Ovary (tissue), 7 donors: ENCODE measurements at regions not wholly inside any gene's neighbourhood (a gene's known extent, or its start where the extent isn't known, plus 50 kb on each side); places are given as distances from the start of the nearest gene placed in this dataset.

Source experiments
- DNase-seq, 5 donors: peaks; one replicate each; pipeline ENCODE4 v3.0.0-alpha.2; 2019 to 2020
- H3K27ac ChIP-seq, 2 donors: fragments of 200-600 bp; one replicate each; pipeline versions ENCODE4 v1.5.1 to v1.8.0; 2019 to 2022
- H3K27me3 ChIP-seq: fragments of 200-600 bp; one replicate; pipeline ENCODE4 v1.8.0; 2022
- H3K36me3 ChIP-seq: fragments of 200-600 bp; sonication (generic); one replicate; pipeline ENCODE4 v1.5.1; 2019
- H3K4me1 ChIP-seq: one replicate; pipeline ENCODE4 v1.8.1; 2013; ENCODE audit warnings: mild to moderate bottlenecking, moderate library complexity; ENCODE audit not compliant: insufficient read depth
- H3K4me3 ChIP-seq: fragments of 200-600 bp; sonication (generic); one replicate; pipeline ENCODE4 v1.5.1; 2017
- H3K9me3 ChIP-seq, 2 donors: fragments of 200-600 bp in 1 of 2; sonication (generic) in 1 of 2; one replicate each; pipeline versions ENCODE4 v1.5.1 to v1.8.1; 2013 to 2019; ENCODE audit warnings: mild to moderate bottlenecking in 1 of 2, moderate library complexity in 1 of 2
- EP300 ChIP-seq: sonication (generic); formaldehyde crosslinking; IDR thresholded peaks from one replicate; pipeline ENCODE4 v1.6.1; 2017; ENCODE audit warnings: antibody characterized with exemption
- POLR2A ChIP-seq: fragments of 450-650 bp; IDR thresholded peaks from one replicate; pipeline ENCODE4 v1.6.1; 2017; ENCODE audit warnings: antibody characterized with exemption, mild to moderate bottlenecking, moderate library complexity
- WGBS, 3 donors: extraction: QIAGEN DNeasy Blood & Tissue Kit in 1 of 3; methylation state at CpG; one replicate each; pipeline versions ENCODE4 v1.1.5 to v1.1.7; 2013 to 2017; 5-methylcytosine and 5-hydroxymethylcytosine counted together
- intact Hi-C, 4 donors: fragments of 100-400 bp; cut with DNase I; formaldehyde crosslinking; loops; one replicate each; pipeline versions ENCODE4 v1.11.0 to v1.15.1; 2022 to 2023
- TF ChIP-seq, protein P1 (sequence below), 3 donors: fragments of 450-650 bp in 2 of 3; fragments of 200-600 bp in 1 of 3; IDR thresholded peaks; one replicate each; pipeline versions ENCODE4 v1.5.1 to v1.8.0; 2016 to 2022; ENCODE audit warnings: antibody characterized with exemption in 3 of 3, mild to moderate bottlenecking in 1 of 3
- donor health status: DM: no; HTN: no; CAD: no; lungs with moderate emphysema.
- donor health status: DM: no; HTN: no; CAD: no.
- donor health status: Bipolar disorder and iron deficiency.
- donor health status: DM: no; HTN: no; CAD: no.
- donor health status: DM: yes; HTN: yes; CAD: no.

DNA sequence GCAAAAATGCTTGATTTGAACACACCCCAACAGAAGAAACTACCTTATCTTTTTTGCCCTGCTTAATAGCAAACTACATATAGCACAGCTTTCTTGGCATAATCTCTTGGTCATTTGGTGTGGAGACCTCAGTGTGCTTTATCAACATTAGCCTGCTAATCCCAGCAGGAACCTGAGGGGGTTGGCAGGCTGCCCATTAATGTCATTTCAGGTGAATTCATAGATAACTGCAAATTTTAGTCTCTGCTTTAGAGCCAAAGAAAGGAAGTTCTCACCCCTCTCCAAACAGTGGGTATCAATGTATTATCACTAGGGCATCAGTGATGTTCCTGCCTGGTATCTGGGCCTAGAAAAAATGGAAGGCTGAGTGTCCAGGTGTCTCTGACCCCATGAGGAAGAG is 489.0 kb downstream of the NTRK2 start:
- no peak for DNase-seq
- Histone ChIP-seq H3K27ac (no peak overlapping the region), H3K27me3 (no peaks in the 10 kb centered on the region), H3K4me3 (no peak overlapping the region), H3K4me1 (no peaks in the 10 kb centered on the region), H3K9me3 (no peaks in the 10 kb centered on the region), H3K36me3 (no peaks in the 10 kb centered on the region)
- no peak for TF ChIP-seq POLR2A
- TF ChIP-seq EP300: no peak
- TF ChIP-seq, protein P1, sequence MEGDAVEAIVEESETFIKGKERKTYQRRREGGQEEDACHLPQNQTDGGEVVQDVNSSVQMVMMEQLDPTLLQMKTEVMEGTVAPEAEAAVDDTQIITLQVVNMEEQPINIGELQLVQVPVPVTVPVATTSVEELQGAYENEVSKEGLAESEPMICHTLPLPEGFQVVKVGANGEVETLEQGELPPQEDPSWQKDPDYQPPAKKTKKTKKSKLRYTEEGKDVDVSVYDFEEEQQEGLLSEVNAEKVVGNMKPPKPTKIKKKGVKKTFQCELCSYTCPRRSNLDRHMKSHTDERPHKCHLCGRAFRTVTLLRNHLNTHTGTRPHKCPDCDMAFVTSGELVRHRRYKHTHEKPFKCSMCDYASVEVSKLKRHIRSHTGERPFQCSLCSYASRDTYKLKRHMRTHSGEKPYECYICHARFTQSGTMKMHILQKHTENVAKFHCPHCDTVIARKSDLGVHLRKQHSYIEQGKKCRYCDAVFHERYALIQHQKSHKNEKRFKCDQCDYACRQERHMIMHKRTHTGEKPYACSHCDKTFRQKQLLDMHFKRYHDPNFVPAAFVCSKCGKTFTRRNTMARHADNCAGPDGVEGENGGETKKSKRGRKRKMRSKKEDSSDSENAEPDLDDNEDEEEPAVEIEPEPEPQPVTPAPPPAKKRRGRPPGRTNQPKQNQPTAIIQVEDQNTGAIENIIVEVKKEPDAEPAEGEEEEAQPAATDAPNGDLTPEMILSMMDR (IDR thresholded peaks at IDR 0.05): no peak
- intact Hi-C loops: no loop called here

DNA sequence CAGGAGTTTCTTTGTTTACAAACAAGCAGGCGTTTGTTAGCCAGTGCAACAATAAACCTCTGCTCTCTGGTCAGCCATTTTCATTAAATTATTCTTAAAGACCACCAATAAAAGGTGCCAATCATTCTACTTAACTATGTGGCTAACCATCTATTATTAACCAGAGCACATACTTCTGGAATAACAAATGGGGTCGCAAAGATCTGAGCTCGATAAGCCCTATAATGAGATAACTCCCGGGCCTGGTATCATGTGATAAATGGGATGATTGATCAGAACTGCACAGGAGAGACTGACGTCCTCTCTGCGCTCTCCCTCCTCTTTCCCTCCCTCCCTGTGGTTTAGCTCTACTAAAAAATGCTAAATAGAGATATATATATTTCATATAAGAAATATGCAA is 488.2 kb downstream of the NTRK2 start:
- Histone ChIP-seq H3K27ac (no peak overlapping the region), H3K4me3 (no peak overlapping the region), H3K36me3 (no peaks in the 10 kb centered on the region), H3K27me3 (no peaks in the 10 kb centered on the region), H3K4me1 (no peaks in the 10 kb centered on the region), H3K9me3 (no peaks in the 10 kb centered on the region)
- TF ChIP-seq POLR2A: no peak
- no peak for TF ChIP-seq EP300
- TF ChIP-seq, protein P1 (IDR thresholded peaks at IDR 0.05): no peak
- intact Hi-C loops: no loop called here
- DNase-seq: no peak
- WGBS, 3 donors: 45 to 50% (median 50%) methylated on average over 6 of the region's 6 CpGs

DNA sequence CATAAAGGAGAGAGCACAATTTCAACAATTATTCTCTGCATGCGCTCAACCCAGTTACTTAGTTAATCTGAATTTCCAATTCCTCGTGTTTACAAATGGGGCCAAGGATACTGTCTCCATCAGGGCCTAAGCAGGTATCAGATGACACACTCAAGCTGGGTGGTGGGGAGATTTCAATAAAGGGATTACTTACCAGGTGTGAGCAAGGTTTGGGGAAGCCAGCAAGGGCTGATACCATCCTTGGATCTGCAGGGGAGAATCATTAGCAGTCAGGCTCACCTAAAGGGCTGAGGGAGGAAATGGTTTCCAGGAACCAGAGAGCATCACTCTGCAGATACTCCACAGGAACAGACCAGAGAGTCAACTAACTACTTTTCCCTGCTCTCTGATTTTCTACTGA is 487.1 kb downstream of the NTRK2 start:
- Histone ChIP-seq H3K4me3 (no peak overlapping the region), H3K4me1 (no peaks in the 10 kb centered on the region), H3K9me3 (no peaks in the 10 kb centered on the region), H3K27ac (no peak overlapping the region), H3K36me3 (no peaks in the 10 kb centered on the region), H3K27me3 (no peaks in the 10 kb centered on the region)
- no peak for TF ChIP-seq EP300
- TF ChIP-seq, protein P1 (IDR thresholded peaks at IDR 0.05): no peak
- no peak for TF ChIP-seq POLR2A
- WGBS, 3 donors: 68 to 81% (median 75%) methylated on average over 2 of the region's 2 CpGs
- no peak for DNase-seq
- intact Hi-C loops: no loop called here

DNA sequence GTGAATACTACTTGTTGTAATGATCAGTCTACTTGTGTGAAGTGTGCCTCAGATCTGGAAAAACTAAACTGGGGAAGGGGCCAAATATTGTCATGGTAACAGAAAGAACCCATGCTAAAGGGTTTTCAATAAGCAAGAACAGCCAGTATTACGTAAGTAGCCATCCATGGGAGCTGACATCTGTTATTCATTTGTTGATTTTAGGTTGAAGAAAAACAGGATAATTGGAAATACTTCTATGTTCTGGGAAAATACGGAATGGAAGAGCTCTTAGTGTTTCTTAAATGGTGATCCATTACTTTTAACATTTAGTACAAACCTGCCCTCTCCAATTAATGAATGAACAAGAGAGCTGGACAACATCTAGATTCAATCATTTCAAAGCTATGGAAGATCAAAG is 485.8 kb downstream of the NTRK2 start:
- no peaks in the 10 kb centered on the region for H3K9me3 ChIP-seq
- H3K4me1 ChIP-seq: no peaks in the 10 kb centered on the region
- no peaks in the 10 kb centered on the region for H3K36me3 ChIP-seq
- no peak for DNase-seq
- H3K27ac ChIP-seq: no peak overlapping the region
- no peak overlapping the region for H3K4me3 ChIP-seq
- TF ChIP-seq EP300: no peak
- TF ChIP-seq, protein P1 (IDR thresholded peaks at IDR 0.05): no peak
- no peak for TF ChIP-seq POLR2A
- intact Hi-C loops: no loop called here
- no peaks in the 10 kb centered on the region for H3K27me3 ChIP-seq
- 77 to 85% (median 81%) methylated on average over 2 of the region's 2 CpGs for WGBS, 3 donors

DNA sequence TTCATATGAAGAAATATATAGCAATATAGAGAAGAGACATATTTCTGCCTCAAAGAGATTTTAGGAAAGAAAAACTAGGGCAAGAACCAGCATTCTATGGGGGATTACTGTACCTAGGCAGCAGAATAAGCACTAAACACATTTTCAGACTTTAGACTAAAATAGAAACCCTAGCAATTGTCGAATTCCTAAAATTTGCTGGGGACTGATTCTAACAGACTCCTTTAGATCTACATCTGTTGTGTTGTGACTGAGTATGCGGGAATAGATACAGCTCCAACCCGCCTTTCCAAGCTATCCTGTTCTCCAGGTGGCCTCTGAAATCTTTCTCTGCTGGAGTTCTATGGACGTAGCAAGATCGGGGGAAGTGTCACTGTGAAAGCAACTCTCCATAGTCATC is 482.2 kb downstream of the NTRK2 start:
- H3K4me3 ChIP-seq: no peak overlapping the region
- DNase-seq: no peak
- intact Hi-C loops: no loop called here
- H3K36me3 ChIP-seq: no peaks in the 10 kb centered on the region
- H3K9me3 ChIP-seq: no peaks in the 10 kb centered on the region
- H3K27ac ChIP-seq: no peak overlapping the region
- H3K4me1 ChIP-seq: no peaks in the 10 kb centered on the region
- TF ChIP-seq, protein P1 (IDR thresholded peaks at IDR 0.05): no peak
- no peak for TF ChIP-seq POLR2A
- TF ChIP-seq EP300: no peak
- 90 to 92% (median 91%) methylated on average over 5 of the region's 5 CpGs for WGBS, 3 donors
- no peaks in the 10 kb centered on the region for H3K27me3 ChIP-seq
